ENCODE measurements at regions not wholly inside any gene's neighbourhood (a gene's known extent, or its start where the extent isn't known, plus 50 kb on each side); places are given as distances from the start of the nearest gene placed in this dataset.

GRCh38 chr15:94080989-94081605, 150.3 kb upstream of the MCTP2 start:
- H3K9me3 Mint-ChIP-seq: no peaks in the 10 kb centered on the region
- TF ChIP-seq CTCF (IDR thresholded peaks at IDR 0.05): no peak
- H3K4me3 Mint-ChIP-seq: peak overlapping the region; percentile 80
- H3K27ac Mint-ChIP-seq: peak overlapping the region; percentile 80
- DNase-seq: no peak
- H3K36me3 Mint-ChIP-seq (ENCODE audit: low read depth): no peaks in the 10 kb centered on the region
- peaks cover 4% of the 10 kb centered on the region; the same call in 1 of the 2 replicates for H3K27me3 Mint-ChIP-seq (ENCODE audit: insufficient read depth)
- H3K4me1 Mint-ChIP-seq (ENCODE audit: low read depth): peaks cover 65% of the 10 kb centered on the region

GRCh38 chr15:94080416-94080815, 150.9 kb upstream of the MCTP2 start:
- H3K4me3 Mint-ChIP-seq: peak overlapping the region; percentile 80
- DNase-seq: peak; percentile 82

GRCh38 chr15:94079968-94080367, 151.4 kb upstream of the MCTP2 start:
- Mint-ChIP-seq H3K9me3 (no peaks in the 10 kb centered on the region), H3K4me1 (ENCODE audit: low read depth) (peaks cover 56% of the 10 kb centered on the region)

More at GRCh38 chr15:94080416-94080815, 150.9 kb upstream of the MCTP2 start:
- H3K36me3 Mint-ChIP-seq (ENCODE audit: low read depth): no peaks in the 10 kb centered on the region
- H3K27ac Mint-ChIP-seq: peak overlapping the region; percentile 80
- no peaks in the 10 kb centered on the region for H3K9me3 Mint-ChIP-seq
- no peak for TF ChIP-seq CTCF (IDR thresholded peaks at IDR 0.05)
- peaks cover 58% of the 10 kb centered on the region for H3K4me1 Mint-ChIP-seq (ENCODE audit: low read depth)
- peaks cover 4% of the 10 kb centered on the region; the same call in 1 of the 2 replicates for H3K27me3 Mint-ChIP-seq (ENCODE audit: insufficient read depth)

GRCh38 chr15:94079459-94079858, 151.9 kb upstream of the MCTP2 start:
- DNase-seq: no peak
- Mint-ChIP-seq H3K4me3 (no peak overlapping the region), H3K9me3 (no peaks in the 10 kb centered on the region), H3K36me3 (ENCODE audit: low read depth) (no peaks in the 10 kb centered on the region), H3K27ac (no peak overlapping the region), H3K4me1 (ENCODE audit: low read depth) (peaks cover 51% of the 10 kb centered on the region), H3K27me3 (ENCODE audit: insufficient read depth) (peaks cover 6% of the 10 kb centered on the region; the same call in 1 of the 2 replicates)
- TF ChIP-seq CTCF (IDR thresholded peaks at IDR 0.05): no peak

More at GRCh38 chr15:94079968-94080367, 151.4 kb upstream of the MCTP2 start:
- no peak for DNase-seq
- no peaks in the 10 kb centered on the region for H3K36me3 Mint-ChIP-seq (ENCODE audit: low read depth)
- peaks cover 6% of the 10 kb centered on the region; the same call in 1 of the 2 replicates for H3K27me3 Mint-ChIP-seq (ENCODE audit: insufficient read depth)
- no peak for TF ChIP-seq CTCF (IDR thresholded peaks at IDR 0.05)
- no peak overlapping the region; the same call in 1 of the 2 replicates for H3K27ac Mint-ChIP-seq
- peak overlapping the region; percentile 80 for H3K4me3 Mint-ChIP-seq

GRCh38 chr15:94077938-94078337, 153.4 kb upstream of the MCTP2 start:
- Mint-ChIP-seq H3K4me3 (no peak overlapping the region), H3K27ac (no peak overlapping the region), H3K9me3 (no peaks in the 10 kb centered on the region), H3K27me3 (ENCODE audit: insufficient read depth) (peaks cover 4% of the 10 kb centered on the region; the same call in 1 of the 2 replicates), H3K36me3 (ENCODE audit: low read depth) (no peaks in the 10 kb centered on the region), H3K4me1 (ENCODE audit: low read depth) (peaks cover 36% of the 10 kb centered on the region)
- DNase-seq: no peak
- no peak for TF ChIP-seq CTCF (IDR thresholded peaks at IDR 0.05)
